ENCODE measurements at regions not wholly inside any gene's neighbourhood (a gene's known extent, or its start where the extent isn't known, plus 50 kb on each side); places are given as distances from the start of the nearest gene placed in this dataset.

- H3K36me3 ChIP-seq (ENCODE audit: insufficient read depth, low read length, poor library complexity, severe bottlenecking): no peaks in the 10 kb centered on the region
- H3K27me3 ChIP-seq (replicated peaks; ENCODE audit: insufficient read depth, low read depth, low read length, poor library complexity): no peaks in the 10 kb centered on the region
- CTCF ChIA-PET: no interaction called here
- H3K27ac ChIP-seq (ENCODE audit: low read depth, low read length, poor library complexity, severe bottlenecking): no peak overlapping the region
- POLR2A ChIA-PET (ENCODE audit: low non-redundant PET): no interaction called here
- TF ChIP-seq CTCF (conservative IDR thresholded peaks at IDR 0.05; ENCODE audit: low read depth, low read length) (no peak), EZH2 (IDR thresholded peaks at IDR 0.05; ENCODE audit: borderline replicate concordance, low read depth, low read length, poor library complexity, severe bottlenecking) (no peak)
- H3K4me3 ChIP-seq (ENCODE audit: low read depth, low read length, poor library complexity, severe bottlenecking): no peak overlapping the region
- no peaks in the 10 kb centered on the region for H3K9me3 ChIP-seq (ENCODE audit: low read depth, low read length, poor library complexity, severe bottlenecking)
- no peaks in the 10 kb centered on the region for H3K4me1 ChIP-seq (ENCODE audit: insufficient read depth, low read length, poor library complexity, severe bottlenecking)
- intact Hi-C loops (cut with micrococcal nuclease; ENCODE audit: unreplicated experiment): no loop called here
- DNase-seq (ENCODE audit: low spot score): no peak
- no TSS peak for BruUV-seq (replicated peaks)
Measured at GRCh38 chr2:66164470-66164869, 270.5 kb upstream of the MEIS1 start.

GRCh38 chr2:66156171-66156570 is 278.8 kb upstream of the MEIS1 start:
- Histone ChIP-seq H3K9me3 (ENCODE audit: low read depth, low read length, poor library complexity, severe bottlenecking) (peaks cover 10% of the 10 kb centered on the region), H3K27me3 (replicated peaks; ENCODE audit: insufficient read depth, low read depth, low read length, poor library complexity) (no peaks in the 10 kb centered on the region), H3K27ac (ENCODE audit: low read depth, low read length, poor library complexity, severe bottlenecking) (no peak overlapping the region), H3K4me3 (ENCODE audit: low read depth, low read length, poor library complexity, severe bottlenecking) (no peak overlapping the region), H3K36me3 (ENCODE audit: insufficient read depth, low read length, poor library complexity, severe bottlenecking) (no peaks in the 10 kb centered on the region), H3K4me1 (ENCODE audit: insufficient read depth, low read length, poor library complexity, severe bottlenecking) (no peaks in the 10 kb centered on the region)
- ChIA-PET POLR2A (ENCODE audit: low non-redundant PET) (no interaction called here), CTCF (no interaction called here)
- TF ChIP-seq CTCF (conservative IDR thresholded peaks at IDR 0.05; ENCODE audit: low read depth, low read length) (no peak), EZH2 (IDR thresholded peaks at IDR 0.05; ENCODE audit: borderline replicate concordance, low read depth, low read length, poor library complexity, severe bottlenecking) (no peak)
- intact Hi-C loops (cut with micrococcal nuclease; ENCODE audit: unreplicated experiment): no loop called here
- no peak for DNase-seq (ENCODE audit: low spot score)
- BruUV-seq (replicated peaks): no TSS peak

GRCh38 chr2:66153941-66154340 is 281.0 kb upstream of the MEIS1 start:
- intact Hi-C loops (cut with micrococcal nuclease; ENCODE audit: unreplicated experiment): no loop called here
- Histone ChIP-seq H3K9me3 (ENCODE audit: low read depth, low read length, poor library complexity, severe bottlenecking) (peaks cover 19% of the 10 kb centered on the region), H3K27me3 (replicated peaks; ENCODE audit: insufficient read depth, low read depth, low read length, poor library complexity) (no peaks in the 10 kb centered on the region), H3K36me3 (ENCODE audit: insufficient read depth, low read length, poor library complexity, severe bottlenecking) (no peaks in the 10 kb centered on the region), H3K27ac (ENCODE audit: low read depth, low read length, poor library complexity, severe bottlenecking) (no peak overlapping the region), H3K4me1 (ENCODE audit: insufficient read depth, low read length, poor library complexity, severe bottlenecking) (no peaks in the 10 kb centered on the region), H3K4me3 (ENCODE audit: low read depth, low read length, poor library complexity, severe bottlenecking) (no peak overlapping the region)
- no peak for DNase-seq (ENCODE audit: low spot score)
- TF ChIP-seq EZH2 (IDR thresholded peaks at IDR 0.05; ENCODE audit: borderline replicate concordance, low read depth, low read length, poor library complexity, severe bottlenecking) (no peak), CTCF (conservative IDR thresholded peaks at IDR 0.05; ENCODE audit: low read depth, low read length) (no peak)
- CTCF ChIA-PET: no interaction called here
- BruUV-seq (replicated peaks): no TSS peak
- POLR2A ChIA-PET (ENCODE audit: low non-redundant PET): no interaction called here
